Activated CD4-positive, alpha-beta T cell treated with anti-CD3 and anti-CD28 coated beads, Interleukin-10, Interleukin-2, amounts not matched to agents 100 ng/mL and 50 ng/mL, durations not matched to agents 16 hours and 8 hours (primary cell): ENCODE measurements at regions not wholly inside any gene's neighbourhood (a gene's known extent, or its start where the extent isn't known, plus 50 kb on each side); places are given as distances from the start of the nearest gene placed in this dataset.

Experiments used
- DNase-seq: peaks from one replicate; pipeline ENCODE4 v3.0.0-alpha.2; 2020

- DNase-seq: no peak
Observed at GRCh38 chr3:73926360-73927202, 301.8 kb upstream of the PDZRN3 start.

GRCh38 chr3:73925011-73925410, 300.3 kb upstream of the PDZRN3 start:
- no peak for DNase-seq

- DNase-seq: no peak
Observed at GRCh38 chr3:73924048-73924447, 299.3 kb upstream of the PDZRN3 start.

DNA sequence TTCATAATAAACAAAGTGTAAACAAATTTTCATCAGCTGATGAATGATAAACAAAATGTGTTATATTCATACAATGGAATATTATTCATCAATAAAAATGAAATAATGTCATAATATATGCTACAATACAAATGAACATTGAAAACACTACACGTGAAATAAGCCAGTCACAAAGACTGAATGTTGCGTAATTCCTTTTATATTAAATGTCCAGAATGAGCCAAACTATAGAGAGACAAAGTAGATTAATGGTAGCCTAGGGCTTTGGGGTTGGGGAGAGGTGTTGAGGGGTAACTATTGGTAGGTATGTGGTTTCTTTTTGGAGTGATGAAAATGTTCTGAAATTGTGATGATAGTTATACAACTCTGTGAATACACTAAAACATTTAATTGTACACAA, 292.9 kb upstream of the PDZRN3 start:
- DNase-seq: no peak

DNA sequence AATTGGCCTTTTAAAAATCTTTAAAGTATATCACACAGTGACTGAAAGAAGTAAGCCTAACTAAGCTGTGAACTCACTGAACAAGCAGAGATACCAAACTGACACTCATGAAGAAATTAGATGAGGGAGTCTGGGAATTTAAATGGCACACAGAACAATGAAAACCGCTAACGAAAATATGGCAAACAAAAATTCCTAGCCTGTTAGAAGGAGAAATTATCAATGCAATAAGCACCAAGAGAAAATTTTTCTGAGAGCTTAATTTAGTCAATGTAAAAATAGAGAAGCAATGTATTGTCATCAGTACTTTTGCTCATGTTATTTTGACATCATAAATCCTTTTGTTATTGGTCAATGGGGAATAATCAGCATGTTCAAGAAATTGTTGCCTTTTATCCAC, 291.1 kb upstream of the PDZRN3 start:
- no peak for DNase-seq

DNA sequence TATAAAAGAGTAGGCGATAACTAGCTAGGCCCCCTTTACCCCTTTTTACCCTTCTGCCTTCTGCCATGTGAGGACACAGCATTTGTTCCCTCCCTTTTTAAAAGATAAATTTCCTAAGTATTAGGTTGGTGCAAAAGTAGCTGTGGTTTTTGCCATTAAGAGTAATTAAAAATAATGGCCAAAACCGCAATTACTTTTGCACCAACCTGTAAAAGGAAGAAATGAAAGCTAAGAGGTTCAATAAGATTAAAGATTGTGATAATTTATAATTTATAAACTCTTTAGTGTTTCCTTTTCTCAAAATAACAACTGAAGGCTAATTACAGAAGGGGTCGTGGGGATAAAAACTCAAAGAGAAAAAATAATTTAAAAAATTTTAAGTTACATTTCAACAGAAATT, 283.5 kb upstream of the PDZRN3 start:
- DNase-seq: no peak

DNA sequence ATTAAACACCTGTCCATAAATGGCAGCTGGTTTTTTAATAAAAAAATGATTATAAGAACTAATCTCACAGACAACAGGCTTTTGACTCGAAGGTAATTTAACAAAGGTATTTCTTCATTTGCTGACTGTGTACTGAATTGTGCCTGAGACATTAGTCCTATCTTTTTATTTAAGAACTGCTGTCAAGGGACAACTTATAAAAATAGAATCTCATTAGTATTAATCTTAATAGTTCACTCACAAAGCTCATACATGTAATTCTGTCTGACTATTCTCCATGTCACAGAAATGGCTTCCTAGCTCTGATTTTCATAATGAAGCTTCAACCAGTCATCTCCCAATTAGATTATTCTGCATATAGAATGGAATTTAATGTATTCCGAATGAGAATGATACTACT, 276.9 kb upstream of the PDZRN3 start:
- no peak for DNase-seq

DNA sequence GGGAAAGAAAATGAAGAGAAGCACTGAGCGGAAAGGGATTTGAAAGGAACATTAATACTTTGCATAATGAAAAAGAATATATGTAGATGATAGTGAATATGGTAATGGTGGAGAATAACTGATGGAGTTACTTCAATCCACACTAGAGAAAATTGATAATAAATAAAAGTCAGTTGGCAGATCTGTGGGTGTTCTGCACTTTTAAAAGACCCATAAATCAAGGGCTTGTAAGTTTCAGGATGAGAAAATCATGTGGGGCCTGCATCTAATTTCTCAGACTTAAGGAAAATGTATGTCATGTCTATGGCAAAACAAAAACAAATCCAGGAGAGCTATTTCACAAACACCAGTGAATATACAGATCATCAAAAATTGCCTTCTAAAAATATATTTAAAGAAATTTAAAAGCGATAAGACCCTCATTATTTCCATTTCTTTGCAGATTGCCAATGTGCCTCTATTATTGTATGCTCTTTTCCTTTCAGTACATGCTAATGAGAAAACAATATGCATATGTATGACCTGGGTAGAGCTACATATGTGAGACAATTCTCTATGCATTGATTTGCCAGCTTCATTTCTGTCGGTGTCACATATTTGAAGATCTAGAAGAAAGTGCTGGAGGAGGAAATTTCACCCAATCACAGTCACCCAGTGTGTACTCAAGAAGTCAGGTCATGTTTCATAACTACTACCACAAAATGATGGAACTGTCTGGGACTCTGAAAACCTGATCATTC, 269.9 kb upstream of the PDZRN3 start:
- DNase-seq: no peak

- DNase-seq: no peak
Observed at GRCh38 chr3:73893089-73893488, 268.3 kb upstream of the PDZRN3 start.

- DNase-seq: no peak
Observed at GRCh38 chr3:73885862-73886261, 261.1 kb upstream of the PDZRN3 start.

- no peak for DNase-seq
Observed at GRCh38 chr3:73884361-73884760, 259.6 kb upstream of the PDZRN3 start.

GRCh38 chr3:73883497-73883896, 258.8 kb upstream of the PDZRN3 start:
- DNase-seq: no peak

- DNase-seq: no peak
Observed at GRCh38 chr3:73874606-73875369, 250.0 kb upstream of the PDZRN3 start.

DNA sequence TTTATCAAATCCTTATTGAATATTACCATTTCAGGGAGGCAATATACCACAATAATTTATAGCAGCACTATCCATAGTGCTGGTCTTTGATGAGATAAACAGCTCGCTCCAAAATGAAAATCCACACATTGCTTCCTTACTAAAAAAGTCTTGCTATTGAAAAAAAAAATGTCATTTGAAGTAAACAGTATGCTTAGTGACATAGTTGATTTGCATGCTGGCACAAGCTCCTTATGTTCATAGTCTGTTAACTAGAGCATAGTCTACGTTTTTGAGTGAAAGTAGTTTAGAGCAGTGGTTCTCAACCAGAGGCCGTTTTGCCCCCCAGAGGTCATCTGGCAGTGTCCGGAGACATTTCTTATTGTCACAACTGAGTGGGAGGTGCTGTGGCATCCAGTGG, 249.4 kb upstream of the PDZRN3 start:
- no peak for DNase-seq

GRCh38 chr3:73868688-73869315, 244.1 kb upstream of the PDZRN3 start:
- DNase-seq: no peak

GRCh38 chr3:73867524-73867923, 242.8 kb upstream of the PDZRN3 start:
- DNase-seq: no peak

GRCh38 chr3:73866846-73867245, 242.1 kb upstream of the PDZRN3 start:
- DNase-seq: no peak

DNA sequence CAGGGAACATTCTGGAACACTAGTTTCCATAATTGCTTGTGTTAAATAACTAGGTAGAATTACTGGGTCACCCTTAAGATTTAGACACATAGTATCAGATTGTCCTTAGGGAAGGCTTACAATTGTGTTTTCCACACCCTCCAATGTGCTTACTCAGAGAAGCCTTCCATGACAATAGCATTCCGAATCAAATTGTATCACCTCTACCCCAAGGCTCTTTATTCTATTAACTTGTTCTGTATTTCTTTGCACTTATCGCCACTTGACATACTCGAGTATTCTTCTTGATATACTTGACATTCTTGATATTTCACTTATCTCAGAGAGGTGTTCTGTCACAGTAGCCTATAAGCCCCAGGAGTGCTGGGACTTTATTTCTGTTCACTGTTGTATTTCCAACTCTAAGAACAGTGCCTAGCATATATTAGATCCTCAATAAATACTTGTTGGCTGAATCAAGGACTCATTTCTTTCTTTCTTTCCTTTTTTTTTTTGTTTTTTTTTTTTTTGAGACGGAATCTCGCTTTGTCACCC, 238.9 kb upstream of the PDZRN3 start:
- DNase-seq: no peak

- no peak for DNase-seq
Observed at GRCh38 chr3:73855813-73856212, 231.1 kb upstream of the PDZRN3 start.

DNA sequence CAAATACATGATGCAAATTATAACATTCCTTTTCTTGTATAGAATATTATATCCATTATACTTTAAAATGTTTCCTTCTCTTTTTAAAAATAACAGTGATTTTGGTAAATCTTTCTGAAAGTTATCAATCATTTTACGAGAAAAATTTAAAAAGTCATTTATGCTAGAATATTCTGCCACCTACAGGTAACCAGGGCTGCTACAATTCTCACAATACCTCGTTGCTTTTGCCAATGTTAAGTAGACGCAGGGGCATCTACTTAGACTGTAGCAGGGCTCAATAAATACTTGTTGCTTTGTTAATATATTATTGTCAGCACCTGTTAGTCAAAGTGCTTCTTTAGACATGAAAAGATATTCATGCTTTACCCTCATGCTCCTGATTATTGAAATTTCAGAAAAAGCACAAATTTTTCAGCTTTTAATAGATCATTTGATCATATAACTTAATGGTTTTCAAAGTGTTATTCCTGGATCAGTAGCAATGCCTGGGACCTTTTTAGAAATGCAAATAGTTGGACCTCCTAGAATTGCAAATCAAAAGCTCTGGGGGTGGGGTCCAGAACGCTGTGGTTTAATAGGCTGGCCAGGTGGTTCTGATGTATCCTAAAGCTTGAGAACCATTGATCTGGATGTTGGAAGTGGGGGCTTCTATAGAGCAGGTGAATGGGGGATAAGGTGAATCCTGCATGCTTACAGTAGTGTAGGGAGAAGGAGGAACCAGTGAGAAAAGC, 223.6 kb upstream of the PDZRN3 start:
- no peak for DNase-seq

DNA sequence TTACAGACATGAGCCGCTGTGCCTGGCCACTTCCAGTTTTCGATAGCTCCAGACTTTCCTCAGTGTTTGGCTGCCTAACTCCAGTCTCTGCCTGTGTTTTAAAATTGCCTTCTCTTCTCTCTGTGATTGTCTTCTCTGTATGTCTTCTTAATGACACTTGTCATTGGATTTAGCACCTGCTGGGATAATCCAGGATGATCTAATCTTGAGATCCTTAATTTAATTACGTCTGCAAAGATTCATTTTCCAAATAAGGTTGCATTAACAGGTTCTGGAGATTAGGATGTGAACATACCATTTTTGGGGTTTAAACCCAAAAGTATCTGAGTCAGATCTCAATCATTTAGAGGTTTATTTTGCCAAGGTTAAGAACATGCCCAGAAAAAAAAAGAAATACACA, 222.2 kb upstream of the PDZRN3 start:
- no peak for DNase-seq

GRCh38 chr3:73839032-73839431, 214.3 kb upstream of the PDZRN3 start:
- DNase-seq: no peak
